ENCODE measurements at regions not wholly inside any gene's neighbourhood (a gene's known extent, or its start where the extent isn't known, plus 50 kb on each side); places are given as distances from the start of the nearest gene placed in this dataset.
"Not testable (repeated sequence)": the region's sequence is repeated elsewhere in the genome, so short reads cannot be mapped to it uniquely, and the experiment has no call there.

DNA sequence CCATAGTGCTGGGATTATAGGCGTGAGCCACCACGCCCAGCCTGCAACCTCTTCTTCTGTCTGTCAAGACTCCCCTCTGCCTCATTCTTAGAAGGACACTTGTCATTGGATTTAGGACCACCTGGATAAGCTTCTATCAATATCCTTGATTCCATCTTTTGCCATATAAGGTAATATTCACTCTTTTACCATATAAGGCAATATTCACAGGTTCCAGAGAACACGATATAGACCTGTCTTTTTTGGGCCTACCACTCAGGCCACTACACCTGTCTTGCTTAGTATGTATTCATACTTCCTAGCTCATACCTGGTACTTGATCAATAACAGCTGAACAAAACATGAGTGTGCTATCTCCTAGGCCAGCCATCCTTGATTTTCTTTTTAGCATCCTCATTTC lies 149.2 kb upstream of the TOX3 start:
- TF ChIP-seq, protein P1, sequence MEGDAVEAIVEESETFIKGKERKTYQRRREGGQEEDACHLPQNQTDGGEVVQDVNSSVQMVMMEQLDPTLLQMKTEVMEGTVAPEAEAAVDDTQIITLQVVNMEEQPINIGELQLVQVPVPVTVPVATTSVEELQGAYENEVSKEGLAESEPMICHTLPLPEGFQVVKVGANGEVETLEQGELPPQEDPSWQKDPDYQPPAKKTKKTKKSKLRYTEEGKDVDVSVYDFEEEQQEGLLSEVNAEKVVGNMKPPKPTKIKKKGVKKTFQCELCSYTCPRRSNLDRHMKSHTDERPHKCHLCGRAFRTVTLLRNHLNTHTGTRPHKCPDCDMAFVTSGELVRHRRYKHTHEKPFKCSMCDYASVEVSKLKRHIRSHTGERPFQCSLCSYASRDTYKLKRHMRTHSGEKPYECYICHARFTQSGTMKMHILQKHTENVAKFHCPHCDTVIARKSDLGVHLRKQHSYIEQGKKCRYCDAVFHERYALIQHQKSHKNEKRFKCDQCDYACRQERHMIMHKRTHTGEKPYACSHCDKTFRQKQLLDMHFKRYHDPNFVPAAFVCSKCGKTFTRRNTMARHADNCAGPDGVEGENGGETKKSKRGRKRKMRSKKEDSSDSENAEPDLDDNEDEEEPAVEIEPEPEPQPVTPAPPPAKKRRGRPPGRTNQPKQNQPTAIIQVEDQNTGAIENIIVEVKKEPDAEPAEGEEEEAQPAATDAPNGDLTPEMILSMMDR (IDR thresholded peaks at IDR 0.05; ENCODE audit: low read depth, low read length) = no peak

DNA sequence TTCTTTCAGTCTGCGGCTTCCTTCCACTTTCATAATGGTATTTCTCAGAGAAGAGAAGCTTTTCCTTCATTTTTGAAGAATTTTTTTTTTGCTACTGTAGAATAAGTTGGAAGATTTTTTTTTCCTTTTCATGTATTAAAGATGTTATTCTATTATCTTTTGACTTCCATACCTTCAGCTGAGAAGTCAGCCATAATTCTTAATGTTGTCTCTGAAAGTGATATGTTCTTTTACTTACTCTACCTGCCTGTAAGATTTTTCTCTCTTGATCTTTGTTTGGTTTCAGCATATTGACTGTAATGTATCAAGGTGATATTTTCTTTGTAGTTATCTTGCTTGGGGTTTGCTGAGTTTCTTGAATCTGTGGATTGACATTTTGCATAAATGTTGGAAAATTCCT lies 143.5 kb upstream of the TOX3 start:
- no peak overlapping the region for H3K4me3 ChIP-seq (replicated peaks in 1 of 2; ENCODE audit: low read depth in 2 of 2, low read length in 2 of 2)
- TF ChIP-seq, protein P1 (IDR thresholded peaks at IDR 0.05; ENCODE audit: low read depth, low read length) = no peak
- no peak for DNase-seq (ENCODE audit: low read depth in 2 of 2)

More for the DNA sequence above, 149.2 kb upstream of the TOX3 start:
- H3K4me3 ChIP-seq (replicated peaks in 1 of 2; ENCODE audit: low read depth in 2 of 2, low read length in 2 of 2) = no peak overlapping the region
- DNase-seq (ENCODE audit: low read depth in 2 of 2) = no peak

DNA sequence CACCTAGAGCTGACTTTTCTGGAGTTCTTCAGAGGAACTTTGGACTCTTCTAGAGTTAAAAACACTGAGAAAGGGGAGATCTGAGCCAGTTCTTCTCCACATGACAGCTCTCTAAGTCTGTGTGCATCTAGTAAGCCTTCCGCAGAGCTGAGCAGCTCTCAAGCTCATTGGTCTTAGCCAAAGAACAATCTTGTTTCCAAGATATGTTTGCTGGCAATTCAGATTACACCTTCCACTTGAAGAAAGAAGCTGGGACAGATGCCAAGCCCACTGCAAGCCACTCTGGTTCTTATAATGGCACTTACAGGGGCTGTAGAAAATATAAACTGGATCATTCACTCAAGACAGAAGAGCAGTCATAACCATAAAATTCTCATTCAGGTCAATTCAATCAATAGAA lies 134.1 kb upstream of the TOX3 start:
- DNase-seq (ENCODE audit: low read depth in 2 of 2) = no peak
- TF ChIP-seq, protein P1 (IDR thresholded peaks at IDR 0.05; ENCODE audit: low read depth, low read length) = no peak
- no peak overlapping the region for H3K4me3 ChIP-seq (replicated peaks in 1 of 2; ENCODE audit: low read depth in 2 of 2, low read length in 2 of 2)

DNA sequence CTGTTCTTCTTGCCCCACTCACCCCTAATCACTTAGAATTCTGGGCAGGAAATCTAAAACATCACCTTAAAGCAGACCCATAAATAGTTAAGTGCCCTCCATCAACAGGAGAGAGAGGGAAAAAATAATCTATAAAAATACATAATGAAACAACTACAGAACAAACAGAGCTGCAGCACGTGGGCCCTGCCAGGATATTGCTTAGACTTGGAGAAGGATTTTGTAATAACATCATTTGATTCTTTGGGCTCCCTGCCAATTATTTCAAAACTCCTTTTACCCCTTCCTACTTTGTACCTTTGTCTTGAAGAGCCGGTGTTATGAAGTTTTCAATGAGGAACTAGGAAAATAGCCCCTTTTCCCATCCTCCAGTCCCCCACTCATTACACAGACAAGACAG lies 130.6 kb upstream of the TOX3 start:
- no peak for DNase-seq (ENCODE audit: low read depth in 2 of 2)
- TF ChIP-seq, protein P1 (IDR thresholded peaks at IDR 0.05; ENCODE audit: low read depth, low read length) = no peak
- no peak overlapping the region for H3K4me3 ChIP-seq (replicated peaks in 1 of 2; ENCODE audit: low read depth in 2 of 2, low read length in 2 of 2)

DNA sequence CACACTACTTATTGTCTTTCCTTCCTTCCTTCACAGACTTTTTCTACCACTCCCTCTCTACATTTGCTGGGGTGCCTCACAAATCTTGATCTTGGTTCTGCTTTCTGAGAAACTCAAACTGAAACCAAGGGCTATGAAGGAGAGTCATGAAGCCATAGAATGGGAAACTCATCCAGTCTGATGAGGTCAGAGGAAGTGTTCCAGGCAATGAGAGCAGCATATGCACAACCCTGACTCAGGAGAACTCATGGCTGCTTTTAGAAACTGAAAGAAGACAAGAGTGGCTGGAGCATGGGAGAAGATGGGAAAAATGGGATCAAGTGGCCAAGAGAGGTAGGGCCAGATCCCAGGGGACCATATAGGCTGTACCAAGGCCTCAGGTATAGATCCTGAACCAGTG lies 130.0 kb upstream of the TOX3 start:
- TF ChIP-seq, protein P1 (IDR thresholded peaks at IDR 0.05; ENCODE audit: low read depth, low read length) = no peak
- DNase-seq (ENCODE audit: low read depth in 2 of 2) = no peak
- no peak overlapping the region for H3K4me3 ChIP-seq (replicated peaks in 1 of 2; ENCODE audit: low read depth in 2 of 2, low read length in 2 of 2)

DNA sequence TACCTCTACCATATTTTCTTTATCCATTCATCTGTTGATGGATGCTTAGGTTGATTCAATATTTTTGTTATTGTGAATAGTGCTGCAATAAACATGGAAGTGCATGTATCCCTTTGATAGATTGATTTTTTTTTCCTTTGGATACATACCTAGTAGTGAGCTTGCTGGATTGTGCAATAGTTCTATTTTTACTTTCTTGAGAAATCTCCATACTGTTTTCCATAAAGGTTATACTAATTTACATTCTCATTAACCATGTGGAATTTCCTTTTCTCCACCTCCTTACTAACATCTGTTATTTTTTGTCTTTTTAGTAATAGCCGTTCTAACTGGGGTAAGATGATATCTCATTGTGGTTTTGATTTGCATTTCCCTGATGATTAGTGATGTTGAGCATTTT lies 124.6 kb upstream of the TOX3 start:
- H3K4me3 ChIP-seq (replicated peaks in 1 of 2; ENCODE audit: low read depth in 2 of 2, low read length in 2 of 2) = no peak overlapping the region
- DNase-seq (ENCODE audit: low read depth in 2 of 2) = no peak
- TF ChIP-seq, protein P1 (IDR thresholded peaks at IDR 0.05; ENCODE audit: low read depth, low read length) = no peak

DNA sequence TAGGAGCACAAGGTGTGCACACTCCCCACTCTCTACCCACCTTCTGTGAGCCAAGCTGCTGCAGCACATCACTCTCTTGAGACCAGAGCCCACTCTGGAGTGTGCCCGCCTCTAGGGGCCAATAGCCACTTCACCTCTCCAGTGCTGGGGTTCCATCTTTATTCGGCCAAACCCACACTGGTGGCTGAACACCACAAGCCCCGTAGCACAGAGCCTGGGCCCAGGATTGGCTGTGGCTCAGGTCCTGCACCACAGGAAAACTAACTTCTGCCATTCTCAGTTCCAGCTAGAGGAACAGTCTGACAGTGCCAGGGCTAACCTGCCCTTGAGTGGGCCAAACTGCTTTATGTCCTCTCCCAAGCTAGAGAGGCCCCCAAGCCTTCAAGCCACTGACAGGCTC lies 111.0 kb upstream of the TOX3 start:
- no peak for DNase-seq (ENCODE audit: low read depth in 2 of 2)
- TF ChIP-seq, protein P1 (IDR thresholded peaks at IDR 0.05; ENCODE audit: low read depth, low read length) = no peak
- H3K4me3 ChIP-seq (replicated peaks in 1 of 2; ENCODE audit: low read depth in 2 of 2, low read length in 2 of 2) = no peak overlapping the region

DNA sequence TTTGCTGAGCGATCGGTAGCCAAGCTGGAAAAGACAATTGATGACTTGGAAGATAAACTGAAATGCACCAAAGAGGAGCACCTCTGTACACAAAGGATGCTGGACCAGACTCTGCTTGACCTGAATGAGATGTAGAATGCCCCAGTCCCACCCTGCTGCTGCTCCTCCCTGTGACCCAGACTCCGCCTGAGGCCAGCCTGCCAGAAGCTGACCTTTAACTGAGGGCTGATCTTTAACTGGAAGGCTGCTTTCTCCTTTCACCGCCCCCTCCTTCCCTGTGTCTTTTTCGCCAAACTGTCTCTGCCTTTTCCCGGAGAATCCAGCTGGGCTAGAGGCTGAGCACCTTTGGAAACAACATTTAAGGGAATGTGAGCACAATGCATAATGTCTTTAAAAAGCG lies 109.0 kb upstream of the TOX3 start:
- H3K4me3 ChIP-seq (replicated peaks in 1 of 2; ENCODE audit: low read depth in 2 of 2, low read length in 2 of 2); DNase-seq (ENCODE audit: low read depth in 2 of 2): not testable (repeated sequence)

DNA sequence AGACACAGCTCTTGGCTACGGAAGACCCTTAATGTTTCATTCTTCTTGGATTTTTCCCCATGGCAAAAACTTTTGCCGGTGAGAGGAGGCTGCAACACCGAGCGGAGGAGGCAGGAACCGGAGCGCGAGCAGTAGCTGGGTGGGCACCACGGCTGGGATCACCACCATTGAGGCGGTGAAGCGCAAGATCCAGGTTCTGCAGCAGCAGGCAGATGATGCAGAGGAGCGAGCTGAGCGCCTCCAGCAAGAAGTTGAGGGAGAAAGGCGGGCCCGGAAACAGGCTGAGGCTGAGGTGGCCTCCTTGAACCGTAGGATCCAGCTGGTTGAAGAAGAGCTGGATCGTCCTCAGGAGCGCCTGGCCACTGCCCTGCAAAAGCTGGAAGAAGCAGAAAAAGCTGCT lies 108.2 kb upstream of the TOX3 start:
- not testable (repeated sequence) for H3K4me3 ChIP-seq (replicated peaks in 1 of 2; ENCODE audit: low read depth in 2 of 2, low read length in 2 of 2); DNase-seq (ENCODE audit: low read depth in 2 of 2)

Data from cardiac fibroblast (primary cell).